Neuronal stem cell (in vitro differentiated cells): ENCODE measurements at regions not wholly inside any gene's neighbourhood (a gene's known extent, or its start where the extent isn't known, plus 50 kb on each side); places are given as distances from the start of the nearest gene placed in this dataset.

Experiments used
- DNase-seq: peaks from one replicate; pipeline ENCODE4 v3.0.0-alpha.2; 2013; ENCODE audit warnings: low spot score
- H2AFZ ChIP-seq: one replicate; pipeline ENCODE4 v1.6.1; 2013; ENCODE audit warnings: mild to moderate bottlenecking, low read length, inconsistent platforms
- H2AK5ac ChIP-seq: 2 replicates; pipeline ENCODE4 v1.6.1; 2013; ENCODE audit warnings: low read depth, mild to moderate bottlenecking, inconsistent platforms, low read length, moderate library complexity, mixed read lengths
- H2BK120ac ChIP-seq: 2 replicates; pipeline ENCODE4 v1.6.1; 2013; ENCODE audit warnings: low read depth, mild to moderate bottlenecking, inconsistent platforms, low read length, moderate library complexity, mixed read lengths
- H2BK12ac ChIP-seq: one replicate; pipeline ENCODE4 v1.6.1; 2013; ENCODE audit warnings: low read length, inconsistent platforms
- H2BK15ac ChIP-seq: 2 replicates; pipeline ENCODE4 v1.6.1; 2013; ENCODE audit warnings: mild to moderate bottlenecking, low read length, inconsistent platforms, mixed read lengths
- H2BK5ac ChIP-seq: one replicate; pipeline ENCODE4 v1.6.1; 2013; ENCODE audit warnings: inconsistent platforms, mild to moderate bottlenecking, low read length, moderate library complexity
- H3K14ac ChIP-seq: one replicate; pipeline ENCODE4 v1.6.1; 2013; ENCODE audit warnings: low read length, inconsistent platforms
- H3K18ac ChIP-seq: 2 replicates; pipeline ENCODE4 v1.6.1; 2013; ENCODE audit warnings: low read length, inconsistent platforms
- H3K23ac ChIP-seq: 2 replicates; pipeline ENCODE4 v1.6.1; 2013; ENCODE audit warnings: low read depth, mild to moderate bottlenecking, mixed read lengths, low read length, inconsistent platforms; ENCODE audit not compliant: poor library complexity
- H3K27ac ChIP-seq: replicated peaks from 3 replicates; pipeline ENCODE4 v1.5.1; 2013; ENCODE audit warnings: low read length, inconsistent platforms
- H3K27me3 ChIP-seq, 3 experiments: 2 replicates each; pipeline ENCODE4 v1.6.1; 2013; ENCODE audit warnings: low read length in 3 of 3, mild to moderate bottlenecking in 2 of 3, inconsistent platforms in 1 of 3, low read depth in 1 of 3, mixed read lengths in 1 of 3, moderate library complexity in 1 of 3; ENCODE audit not compliant: control insufficient read depth in 3 of 3, insufficient read depth in 3 of 3
- H3K36me3 ChIP-seq, 2 donors: replicated peaks in 1 of 2; 2 replicates each; pipeline ENCODE4 v1.6.1; 2013; ENCODE audit warnings: low read length in 2 of 2; ENCODE audit not compliant: control insufficient read depth in 2 of 2, insufficient read depth in 2 of 2
- H3K4ac ChIP-seq: 2 replicates; pipeline ENCODE4 v1.6.1; 2013; ENCODE audit warnings: inconsistent platforms, mild to moderate bottlenecking, low read length, moderate library complexity
- H3K4me1 ChIP-seq, 2 donors: 1 replicate in 1 of 2; 2 replicates in 1 of 2; pipeline ENCODE4 v1.6.1; 2013; ENCODE audit warnings: low read length in 2 of 2, low read depth in 1 of 2; ENCODE audit not compliant: control insufficient read depth in 2 of 2, insufficient read depth in 1 of 2
- H3K4me2 ChIP-seq: one replicate; pipeline ENCODE4 v1.6.1; 2013; ENCODE audit warnings: mild to moderate bottlenecking, low read length, inconsistent platforms; ENCODE audit not compliant: insufficient read depth, poor library complexity, severe bottlenecking
- H3K4me3 ChIP-seq, 2 donors: 2 replicates each; pipeline ENCODE4 v1.5.1; 2013; ENCODE audit warnings: low read length in 2 of 2, mild to moderate bottlenecking in 2 of 2, inconsistent platforms in 1 of 2, moderate library complexity in 1 of 2
- H3K79me1 ChIP-seq: one replicate; pipeline ENCODE4 v1.6.1; 2013; ENCODE audit warnings: low read depth, mild to moderate bottlenecking, inconsistent platforms, low read length, moderate library complexity
- H3K9ac ChIP-seq: one replicate; pipeline ENCODE4 v1.6.1; 2013; ENCODE audit warnings: mild to moderate bottlenecking, low read depth, low read length, inconsistent platforms; ENCODE audit not compliant: poor library complexity
- H3K9me3 ChIP-seq, 2 donors: replicated peaks in 1 of 2; 2 replicates each; pipeline versions ENCODE3 to v1.6.1; 2013; ENCODE audit warnings: low read length in 2 of 2, mild to moderate bottlenecking in 2 of 2, inconsistent platforms in 1 of 2, low read depth in 1 of 2, mixed read lengths in 1 of 2, moderate library complexity in 1 of 2; ENCODE audit not compliant: control insufficient read depth in 2 of 2, insufficient read depth in 1 of 2
- H4K8ac ChIP-seq: one replicate; pipeline ENCODE4 v1.6.1; 2013; ENCODE audit warnings: low read depth, mild to moderate bottlenecking, inconsistent platforms, low read length, moderate library complexity
- H4K91ac ChIP-seq: one replicate; pipeline ENCODE4 v1.6.1; 2013; ENCODE audit warnings: low read length, low read depth, mild to moderate bottlenecking, inconsistent platforms; ENCODE audit not compliant: poor library complexity
- WGBS, 2 donors: extraction: QIAGEN DNeasy Blood & Tissue Kit; methylation state at CpG; one replicate each; pipeline ENCODE4 v1.1.7; 2013; ENCODE audit warnings: missing lambda C conversion rate in 2 of 2, mixed read lengths in 1 of 2; ENCODE audit not compliant: insufficient read length in 2 of 2, insufficient replicate concordance in 1 of 2; ENCODE audit errors: extremely low coverage in 2 of 2; 5-methylcytosine and 5-hydroxymethylcytosine counted together

DNA sequence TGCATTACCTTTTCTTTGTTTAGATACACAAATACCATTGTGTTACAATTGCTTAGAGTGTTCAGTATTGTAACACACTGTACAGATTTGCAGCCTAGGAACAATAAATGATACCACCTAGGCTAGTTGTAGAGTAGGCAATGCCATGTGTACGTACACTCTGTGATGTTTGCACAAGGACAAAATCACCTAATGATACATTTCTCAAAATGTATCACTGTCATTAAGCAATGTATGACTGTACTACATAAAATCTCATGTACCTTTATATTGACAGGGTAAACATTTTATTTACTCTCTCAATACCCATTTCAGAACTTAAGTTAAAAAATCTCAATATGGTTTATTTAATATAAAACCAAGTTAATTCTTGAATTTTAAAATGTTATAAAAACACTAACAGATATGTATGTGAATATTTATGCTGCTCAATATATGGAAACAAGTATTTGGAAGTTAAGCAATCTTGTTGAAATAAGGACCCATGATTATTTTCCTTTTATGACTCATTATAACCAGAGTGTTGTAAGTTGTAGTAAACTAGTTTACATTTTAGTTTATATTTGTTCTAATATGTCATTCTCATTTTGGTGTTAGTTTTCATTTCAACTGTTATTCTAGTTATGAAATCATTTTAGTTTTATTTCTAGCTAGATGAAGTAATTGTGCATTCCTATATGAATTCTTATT is 409.2 kb downstream of the TLL1 start:
- Histone ChIP-seq H3K23ac (no peak overlapping the region), H2AFZ (no peak overlapping the region)

DNA sequence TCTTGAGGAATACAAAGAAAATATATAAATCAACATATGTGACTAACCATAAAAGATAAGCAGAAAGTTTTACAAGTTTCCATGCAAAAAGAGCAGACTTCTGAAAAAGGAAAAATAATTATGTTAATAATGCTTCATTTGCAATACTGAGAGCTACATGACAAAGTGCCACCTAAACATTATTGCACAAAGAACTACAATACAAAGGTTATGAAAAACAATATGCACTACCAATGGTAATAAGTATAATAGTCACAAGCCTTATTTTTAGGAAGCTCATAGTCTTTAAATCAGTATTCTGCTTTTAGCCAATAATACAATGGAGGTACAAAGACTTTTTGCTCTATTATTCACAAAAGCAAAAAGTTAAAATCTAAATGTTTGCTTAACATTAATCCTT is 411.2 kb downstream of the TLL1 start:
- H2AFZ ChIP-seq, result no peak overlapping the region
- no peaks in the 10 kb centered on the region for H3K36me3 ChIP-seq
- no peak overlapping the region for H3K18ac ChIP-seq
- H3K4me1 ChIP-seq, result no peaks in the 10 kb centered on the region
- no peak overlapping the region for H3K14ac ChIP-seq
- no peaks in the 10 kb centered on the region for H3K27me3 ChIP-seq
- no peak overlapping the region for H4K91ac ChIP-seq
- no peak overlapping the region for H3K23ac ChIP-seq
- no peak overlapping the region for H2BK15ac ChIP-seq
- no peak overlapping the region for H2AK5ac ChIP-seq
- no peak overlapping the region for H3K4me3 ChIP-seq
- no peak overlapping the region for H4K8ac ChIP-seq
- no peaks in the 10 kb centered on the region for H3K79me1 ChIP-seq
- H3K4me2 ChIP-seq, result no peak overlapping the region
- no peak overlapping the region for H2BK5ac ChIP-seq
- H2BK120ac ChIP-seq, result no peak overlapping the region
- no peaks in the 10 kb centered on the region for H3K9me3 ChIP-seq
- no peak overlapping the region for H2BK12ac ChIP-seq
- no peak overlapping the region for H3K4ac ChIP-seq
- no peak overlapping the region for H3K27ac ChIP-seq
- no peak for DNase-seq
- no peak overlapping the region for H3K9ac ChIP-seq

More for the DNA sequence above, 409.2 kb downstream of the TLL1 start:
- H2AK5ac ChIP-seq, result no peak overlapping the region
- no peaks in the 10 kb centered on the region for H3K27me3 ChIP-seq
- WGBS, 2 donors, result no CpG with 5 or more reads among the region's 1 CpG
- H3K36me3 ChIP-seq, result no peaks in the 10 kb centered on the region
- no peak overlapping the region for H3K4ac ChIP-seq
- no peak overlapping the region for H3K4me2 ChIP-seq
- DNase-seq, result no peak
- no peaks in the 10 kb centered on the region for H3K9me3 ChIP-seq
- no peak overlapping the region for H3K9ac ChIP-seq
- no peak overlapping the region for H4K91ac ChIP-seq
- H4K8ac ChIP-seq, result no peak overlapping the region
- H2BK5ac ChIP-seq, result no peak overlapping the region
- no peak overlapping the region for H2BK12ac ChIP-seq
- no peak overlapping the region for H2BK120ac ChIP-seq
- no peaks in the 10 kb centered on the region for H3K4me1 ChIP-seq
- no peak overlapping the region for H3K18ac ChIP-seq
- no peak overlapping the region for H3K27ac ChIP-seq
- H3K4me3 ChIP-seq, result no peak overlapping the region
- H2BK15ac ChIP-seq, result no peak overlapping the region
- H3K79me1 ChIP-seq, result no peaks in the 10 kb centered on the region
- no peak overlapping the region for H3K14ac ChIP-seq

GRCh38 chr4:166290426-166290825 is 417.4 kb downstream of the TLL1 start:
- Histone ChIP-seq H3K18ac (no peak overlapping the region), H3K14ac (no peak overlapping the region), H3K9ac (no peak overlapping the region), H3K4ac (no peak overlapping the region), H3K4me2 (no peak overlapping the region), H3K4me1 (no peaks in the 10 kb centered on the region), H2AK5ac (no peak overlapping the region), H4K8ac (no peak overlapping the region), H2BK120ac (no peak overlapping the region), H2AFZ (no peak overlapping the region), H3K23ac (no peak overlapping the region), H3K79me1 (no peaks in the 10 kb centered on the region), H2BK5ac (no peak overlapping the region), H4K91ac (no peak overlapping the region), H3K9me3 (no peaks in the 10 kb centered on the region), H3K4me3 (no peak overlapping the region), H3K27me3 (no peaks in the 10 kb centered on the region), H2BK12ac (no peak overlapping the region), H2BK15ac (no peak overlapping the region), H3K36me3 (no peaks in the 10 kb centered on the region), H3K27ac (no peak overlapping the region)
- no peak for DNase-seq
- no CpG with 5 or more reads among the region's 4 CpGs for WGBS, 2 donors

GRCh38 chr4:166293556-166293955 is 420.5 kb downstream of the TLL1 start:
- Histone ChIP-seq H4K8ac (no peak overlapping the region), H3K23ac (no peak overlapping the region), H3K4me3 (no peak overlapping the region), H3K36me3 (no peaks in the 10 kb centered on the region), H3K27ac (no peak overlapping the region), H3K18ac (no peak overlapping the region), H2BK15ac (no peak overlapping the region), H3K4me2 (no peak overlapping the region), H3K9ac (no peak overlapping the region), H3K79me1 (no peaks in the 10 kb centered on the region), H4K91ac (no peak overlapping the region), H3K14ac (no peak overlapping the region), H2AFZ (no peak overlapping the region), H3K9me3 (no peaks in the 10 kb centered on the region), H2BK12ac (no peak overlapping the region), H3K4ac (no peak overlapping the region), H3K4me1 (no peaks in the 10 kb centered on the region), H2BK120ac (no peak overlapping the region), H3K27me3 (no peaks in the 10 kb centered on the region), H2AK5ac (no peak overlapping the region), H2BK5ac (no peak overlapping the region)
- no CpG with 5 or more reads among the region's 2 CpGs for WGBS, 2 donors
- no peak for DNase-seq
